ENCODE measurements at regions not wholly inside any gene's neighbourhood (a gene's known extent, or its start where the extent isn't known, plus 50 kb on each side); places are given as distances from the start of the nearest gene placed in this dataset.
"Not testable (repeated sequence)": the region's sequence is repeated elsewhere in the genome, so short reads cannot be mapped to it uniquely, and the experiment has no call there.

DNA sequence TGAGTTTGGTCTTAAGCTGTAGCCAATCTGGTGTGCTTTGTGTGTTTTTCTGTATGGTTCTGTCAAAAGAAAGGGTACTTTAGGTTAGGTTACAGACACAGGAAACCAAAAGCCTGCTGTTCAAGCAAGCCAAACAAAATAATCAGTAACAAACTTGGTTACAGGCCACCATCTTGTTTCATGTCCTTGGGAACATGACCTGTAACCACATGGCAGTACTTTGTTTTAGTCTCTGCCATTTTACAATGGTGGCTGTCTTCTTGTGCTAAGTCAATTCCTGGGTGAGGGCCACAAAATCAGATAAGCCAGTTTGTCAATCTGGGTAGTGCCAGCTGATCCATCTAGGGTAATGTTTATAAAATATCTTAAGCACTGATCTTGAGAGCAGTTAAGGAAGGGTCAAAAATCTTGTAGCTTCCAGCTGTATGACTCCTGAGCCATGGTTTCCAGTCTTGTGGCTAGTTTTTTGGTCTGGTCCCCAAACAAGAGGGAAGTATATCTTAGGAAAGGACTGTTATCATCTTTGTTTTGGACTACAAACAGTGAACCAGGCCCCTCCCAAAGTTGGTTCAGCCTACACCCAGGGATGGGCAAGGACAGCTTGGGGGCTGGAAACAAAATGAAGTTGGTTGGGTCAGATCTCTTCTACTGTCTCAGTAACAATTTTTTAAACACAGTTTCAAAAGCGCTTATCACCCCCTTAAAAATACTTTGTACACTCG lies 90.0 kb downstream of the IGLL5 start:
- DNase-seq (ENCODE audit: low read depth), result no peak

DNA sequence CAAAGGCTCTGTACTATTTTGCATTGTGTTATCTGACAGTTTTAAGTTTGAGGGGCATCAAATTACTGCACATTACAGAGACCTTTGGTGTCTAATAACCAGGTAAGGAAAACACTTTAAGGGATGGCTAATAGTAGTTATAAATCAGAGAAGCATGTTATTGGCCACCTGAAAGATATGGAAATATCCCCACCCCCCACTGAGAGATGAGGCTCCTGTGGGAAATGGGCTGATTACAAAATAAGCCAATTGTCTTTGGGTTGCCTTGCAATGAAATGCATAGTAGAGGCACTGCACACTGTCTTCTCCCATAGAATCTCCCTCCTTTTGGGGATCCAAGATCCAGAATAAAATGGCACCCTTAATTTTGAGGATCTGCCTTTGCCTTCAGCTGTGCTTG lies 91.0 kb downstream of the IGLL5 start:
- no peak for DNase-seq (ENCODE audit: low read depth)

DNA sequence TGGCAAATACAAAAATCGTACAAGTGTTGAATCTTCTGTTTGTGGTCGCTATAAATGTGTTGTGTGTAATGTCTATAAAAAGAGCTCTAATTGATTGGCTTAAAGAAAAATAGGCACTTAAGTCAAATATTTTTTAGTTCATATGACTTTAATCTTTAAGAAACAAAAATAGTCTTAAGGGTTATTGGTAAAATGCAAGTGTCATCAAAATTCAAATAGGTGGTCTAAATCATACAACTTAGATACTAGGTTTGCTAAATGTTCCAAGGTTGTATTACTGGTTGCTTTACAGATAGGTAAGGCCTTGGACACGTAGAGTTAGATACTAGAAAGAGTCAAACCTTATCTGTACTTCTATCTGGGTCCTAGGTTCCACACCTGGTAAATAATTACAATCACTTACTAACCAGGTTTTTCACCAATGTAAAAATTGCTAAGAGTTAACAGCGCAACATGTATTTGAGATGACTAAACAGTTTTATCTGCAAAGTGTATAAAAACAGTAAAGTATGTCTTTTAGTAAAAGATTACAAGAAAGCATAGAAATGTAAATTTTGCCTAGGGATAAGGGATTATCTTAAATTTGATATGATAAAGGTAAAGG lies 91.1 kb upstream of the GNAZ start:
- DNase-seq (ENCODE audit: low read depth), result no peak

DNA sequence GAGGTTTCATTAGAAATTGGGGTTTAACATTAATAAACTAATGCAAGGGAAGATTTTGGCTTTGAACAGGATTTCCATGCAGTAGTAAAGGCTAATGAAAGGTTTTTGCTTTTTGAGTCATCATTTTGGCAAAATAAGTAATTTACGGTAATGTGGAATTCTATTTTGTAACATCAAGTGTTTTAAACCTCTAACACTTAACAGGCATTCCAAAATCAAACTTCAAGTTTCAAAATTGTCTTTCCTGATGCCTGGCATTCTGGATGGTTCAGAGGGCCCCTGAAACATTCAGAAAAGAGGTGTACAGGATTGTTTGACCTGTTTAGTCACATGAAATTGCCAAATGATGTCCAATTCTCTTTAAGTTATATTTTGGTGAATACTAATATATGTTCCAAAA lies 90.4 kb upstream of the GNAZ start:
- DNase-seq (ENCODE audit: low read depth), result no peak

DNA sequence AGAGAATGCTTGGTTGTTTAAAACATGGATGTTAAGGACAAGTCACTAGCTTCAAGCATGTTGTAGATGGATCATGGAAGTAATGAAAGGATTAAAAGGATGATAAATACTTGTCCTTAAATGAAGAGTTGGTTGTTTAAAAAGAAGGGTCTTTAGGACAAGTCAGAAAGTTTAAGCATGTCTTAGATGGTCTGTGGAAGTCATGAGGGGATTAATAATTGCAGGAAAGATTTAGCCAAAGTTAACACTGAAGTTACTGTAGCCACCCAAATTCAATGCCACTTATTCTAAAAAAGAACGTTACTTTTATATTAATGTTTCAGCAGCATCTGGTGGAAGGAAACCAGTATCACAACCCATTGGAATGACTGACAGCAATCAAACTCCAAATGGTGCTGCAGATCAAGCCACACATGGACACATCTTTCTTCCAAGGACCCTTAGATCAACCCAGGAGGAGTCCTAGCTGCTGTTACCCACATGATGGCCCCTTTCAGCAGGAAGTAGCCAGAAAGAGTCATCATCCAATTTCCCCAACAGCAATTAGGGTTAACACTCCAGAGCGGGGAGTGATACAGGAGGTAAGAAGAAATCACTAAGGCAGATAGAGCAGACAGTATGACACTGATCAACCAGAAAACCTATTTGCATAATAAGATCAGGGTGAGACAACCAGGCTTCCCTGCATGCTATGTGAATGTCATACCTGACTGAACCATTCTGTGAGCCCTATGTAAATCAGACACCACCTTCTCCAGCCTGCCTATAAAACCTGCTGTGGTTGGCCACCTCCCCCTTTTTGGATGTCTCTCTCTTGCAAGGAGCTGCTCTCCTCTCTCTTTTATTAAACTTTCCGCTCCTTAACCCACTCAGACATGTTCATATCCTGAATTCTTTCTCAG lies 88.4 kb upstream of the GNAZ start:
- DNase-seq (ENCODE audit: low read depth), result no peak

DNA sequence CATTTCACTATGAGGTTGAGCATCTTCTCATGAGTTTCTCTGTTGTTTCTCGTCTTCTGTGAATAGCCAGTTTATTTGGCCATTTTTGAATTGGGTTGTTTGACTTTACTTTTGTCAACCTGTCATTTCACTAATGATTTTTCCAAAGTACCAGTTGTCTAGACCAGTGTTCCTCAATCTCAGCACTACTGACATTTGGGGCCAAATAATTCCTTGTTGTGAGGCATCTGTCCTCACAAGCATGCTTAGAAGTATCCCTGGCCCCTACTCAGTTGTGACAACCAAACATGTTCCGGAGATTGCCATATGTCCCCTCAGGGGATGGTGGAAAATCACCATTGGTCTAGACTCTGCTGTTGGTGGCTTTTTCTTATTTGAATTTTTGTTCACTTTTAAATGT lies 87.7 kb upstream of the GNAZ start:
- no peak for DNase-seq (ENCODE audit: low read depth)

DNA sequence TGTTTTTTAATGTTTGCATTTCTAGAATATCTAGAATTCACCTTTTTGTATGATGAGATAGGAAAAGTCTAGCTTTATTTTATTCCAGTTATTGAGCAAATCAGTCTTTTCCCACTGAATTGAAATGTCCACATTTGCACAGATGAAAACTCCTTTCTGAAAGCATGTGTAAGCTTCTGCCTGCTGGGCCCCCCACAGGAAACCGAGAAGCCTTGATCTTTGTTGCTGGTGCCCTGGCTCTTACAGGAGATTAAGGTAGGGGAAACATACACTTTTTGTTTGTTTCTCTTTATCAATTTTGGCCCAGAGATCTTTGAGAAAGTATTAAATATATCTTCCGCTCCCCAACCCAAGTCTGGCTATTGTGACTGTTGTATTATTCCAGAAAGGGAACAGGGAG lies 87.2 kb upstream of the GNAZ start:
- no peak for DNase-seq (ENCODE audit: low read depth)

DNA sequence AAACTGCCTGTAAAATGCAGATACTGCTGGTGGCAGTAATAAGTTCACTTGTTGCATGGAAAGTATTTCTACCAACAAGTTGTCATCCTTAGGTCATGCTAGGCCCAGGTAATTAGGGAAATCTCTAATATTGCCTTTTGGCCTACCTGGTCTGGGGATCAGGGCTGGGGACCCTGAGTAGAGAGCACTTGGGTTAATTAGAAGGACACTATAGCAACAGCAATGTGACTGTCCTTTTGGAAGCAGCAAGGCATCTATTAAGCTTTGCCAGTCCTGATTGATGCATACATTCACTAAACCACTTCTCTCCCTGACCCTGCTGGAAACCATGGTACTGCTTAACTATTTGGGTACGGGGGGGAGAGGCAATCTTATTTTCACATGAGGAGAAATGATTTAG lies 86.5 kb upstream of the GNAZ start:
- DNase-seq (ENCODE audit: low read depth), result no peak

DNA sequence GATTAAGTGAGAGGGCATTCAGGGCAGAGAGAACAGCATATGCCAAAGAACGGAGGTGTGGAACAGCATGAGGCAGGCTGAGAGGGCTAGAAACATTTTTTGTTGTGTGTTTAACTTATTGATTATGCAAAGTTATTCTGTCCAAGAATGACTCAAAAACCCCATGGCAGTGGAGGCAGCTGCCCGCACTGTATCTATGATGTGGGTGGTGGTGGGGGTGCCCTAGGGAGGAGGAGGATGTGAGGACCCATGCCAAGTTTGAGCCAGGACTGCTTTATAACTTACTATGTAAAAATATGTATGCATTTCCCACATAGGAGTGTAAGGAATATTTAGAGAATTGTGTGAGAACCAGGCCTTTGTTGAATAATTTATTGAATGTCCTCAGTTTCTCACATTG lies 85.4 kb upstream of the GNAZ start:
- DNase-seq (ENCODE audit: low read depth), result no peak

DNA sequence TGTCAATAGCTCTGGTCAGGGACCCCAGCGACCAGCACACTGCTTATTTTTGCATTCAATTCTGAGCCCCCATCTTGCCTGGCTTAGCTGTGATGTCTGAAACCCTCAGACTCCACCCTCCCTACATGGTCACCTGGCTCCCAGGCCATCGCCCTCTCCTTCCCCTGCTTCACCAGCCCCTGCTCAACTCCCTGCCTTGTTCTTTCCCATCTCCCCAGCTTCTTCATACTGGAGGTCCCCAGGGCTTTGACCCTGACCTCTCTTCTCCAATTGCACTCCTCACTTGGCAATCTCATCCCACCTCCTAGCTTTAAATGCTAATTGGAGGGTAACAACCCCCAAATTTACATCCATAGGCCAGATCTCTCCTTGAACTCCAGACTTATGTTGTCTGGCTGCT lies 84.3 kb upstream of the GNAZ start:
- no peak for DNase-seq (ENCODE audit: low read depth)

DNA sequence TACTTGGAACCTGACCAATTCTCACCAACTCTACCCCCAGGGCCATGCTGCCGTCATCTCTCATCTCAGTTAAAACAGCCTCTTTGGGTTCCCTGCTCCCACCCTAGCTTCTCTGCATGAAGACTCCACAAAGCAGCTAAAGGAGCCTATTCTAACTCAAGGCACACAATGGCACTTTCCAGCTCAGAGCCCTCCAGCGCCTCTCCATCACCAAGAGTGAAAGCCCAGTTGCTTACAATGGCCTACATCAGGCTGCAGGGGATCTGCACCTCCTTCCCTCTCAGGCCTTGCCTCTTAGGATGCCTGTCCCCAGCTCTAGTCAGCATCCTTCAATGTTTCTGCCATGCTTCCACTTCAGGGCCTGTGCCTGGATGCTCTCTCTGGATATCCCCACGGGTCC lies 83.7 kb upstream of the GNAZ start:
- no peak for DNase-seq (ENCODE audit: low read depth)

DNA sequence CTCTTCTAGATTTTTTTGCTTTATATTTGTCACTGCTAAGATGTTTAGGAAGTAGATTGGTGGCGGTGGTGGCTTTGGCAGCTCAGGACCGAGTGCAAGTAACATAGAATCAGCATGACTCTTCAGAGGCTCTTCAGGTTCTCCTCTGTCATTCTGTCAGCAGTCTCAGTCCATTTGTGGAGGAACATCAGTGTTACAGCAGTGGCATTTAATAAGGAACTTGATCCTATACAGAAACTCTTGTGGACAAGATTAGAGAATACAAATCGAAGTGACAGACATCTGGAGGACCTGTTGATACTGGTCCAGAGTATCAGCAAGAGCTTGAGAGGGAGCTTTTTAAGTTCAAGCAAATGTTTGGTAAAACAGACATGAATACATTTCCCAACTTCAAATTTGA lies 82.2 kb upstream of the GNAZ start:
- DNase-seq (ENCODE audit: low read depth), result no peak

DNA sequence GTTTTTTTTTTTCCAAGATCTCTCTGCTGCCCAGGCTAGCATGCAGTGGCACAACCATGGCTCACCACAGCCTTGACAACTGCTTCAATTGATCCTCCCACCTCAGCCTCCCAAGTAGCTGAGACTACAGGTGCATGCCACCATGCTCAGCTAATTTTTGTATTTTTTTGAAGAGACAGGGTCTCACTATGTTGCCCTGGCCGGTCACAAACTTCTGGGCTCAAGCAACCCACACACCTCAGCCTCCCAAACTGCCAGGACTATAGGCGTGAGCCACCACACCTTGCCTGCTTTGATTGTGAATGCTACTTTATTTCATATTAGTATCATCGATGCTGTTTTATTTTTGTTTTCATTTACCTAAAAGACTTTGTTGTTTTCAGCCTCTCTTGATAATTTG lies 81.5 kb upstream of the GNAZ start:
- no peak for DNase-seq (ENCODE audit: low read depth)

DNA sequence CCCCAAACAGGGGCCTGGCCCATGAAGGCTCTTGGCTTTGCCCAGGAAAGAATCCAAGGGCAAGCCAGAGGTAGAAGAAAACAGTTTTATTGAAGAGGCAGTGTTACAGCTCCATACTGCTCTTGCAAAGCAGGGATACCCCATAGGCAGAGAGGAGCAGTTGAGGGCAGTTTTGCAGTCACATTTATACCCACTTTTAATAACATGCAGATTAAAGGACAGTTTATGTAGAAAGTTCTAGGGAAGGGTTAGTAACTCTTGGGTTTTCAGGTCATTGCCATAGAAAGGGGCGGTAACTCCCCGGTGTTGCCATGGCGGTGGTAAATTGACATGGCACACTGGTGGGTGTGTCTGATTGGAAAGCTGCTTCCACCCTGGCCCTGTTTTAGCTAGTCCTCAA lies 80.5 kb upstream of the GNAZ start:
- no peak for DNase-seq (ENCODE audit: low read depth)

DNA sequence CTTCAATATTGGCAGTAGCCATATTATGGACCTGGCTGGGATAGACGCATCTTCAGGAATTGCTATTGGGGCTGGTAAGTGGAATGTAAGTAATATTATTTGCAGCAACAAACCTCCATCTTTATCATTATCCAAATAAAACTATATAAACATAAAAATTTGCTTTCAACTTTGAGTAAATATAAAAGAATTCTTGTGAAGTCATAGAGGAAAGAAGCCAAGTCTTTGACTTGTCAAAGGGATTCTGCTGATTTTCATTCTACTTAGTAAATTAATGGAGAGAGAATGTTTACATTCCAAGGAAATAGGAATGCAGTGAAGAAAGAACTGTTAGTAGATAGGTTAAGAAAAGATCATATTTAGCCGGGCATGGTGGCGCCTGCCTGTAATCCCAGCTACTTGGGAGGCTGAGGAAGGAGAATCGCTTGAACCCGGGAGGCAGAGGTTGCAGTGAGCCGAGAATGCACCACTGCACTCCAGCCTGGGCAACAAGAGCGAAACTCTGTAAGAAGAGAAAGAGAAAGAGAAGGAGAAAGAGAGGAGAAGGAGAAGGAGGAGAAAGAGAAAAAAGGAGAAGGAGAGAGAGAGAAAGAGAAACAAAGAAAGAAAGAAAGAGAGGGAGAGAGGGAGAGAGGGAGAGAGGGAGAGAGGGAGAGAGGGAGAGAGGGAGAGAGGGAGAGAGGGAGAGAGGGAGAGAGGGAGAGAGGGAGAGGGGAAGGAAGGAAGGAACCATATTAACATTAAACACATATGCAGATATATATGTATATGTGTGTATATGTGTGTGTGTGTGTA lies 79.4 kb upstream of the GNAZ start:
- DNase-seq (ENCODE audit: low read depth), result not testable (repeated sequence)

DNA sequence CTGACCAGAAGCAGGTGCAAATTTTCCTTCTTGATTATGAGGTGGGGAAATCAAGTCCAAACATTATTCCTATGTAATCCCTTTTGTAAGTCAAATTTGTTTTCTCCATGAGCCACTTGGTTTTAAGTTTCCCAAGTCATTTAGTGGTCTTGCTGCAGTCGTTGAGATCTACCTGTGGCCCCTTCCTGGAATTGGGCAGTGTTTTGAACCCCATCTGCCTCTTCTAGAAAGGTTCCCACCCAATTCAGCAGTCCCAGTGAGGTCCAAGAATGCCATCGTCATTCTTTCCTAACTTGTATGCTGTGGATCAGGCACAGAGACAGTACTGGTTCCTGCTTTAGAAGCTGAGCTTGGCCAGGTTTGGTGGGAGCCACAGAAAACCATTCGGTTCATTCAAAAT lies 77.8 kb upstream of the GNAZ start:
- DNase-seq (ENCODE audit: low read depth), result no peak

DNA sequence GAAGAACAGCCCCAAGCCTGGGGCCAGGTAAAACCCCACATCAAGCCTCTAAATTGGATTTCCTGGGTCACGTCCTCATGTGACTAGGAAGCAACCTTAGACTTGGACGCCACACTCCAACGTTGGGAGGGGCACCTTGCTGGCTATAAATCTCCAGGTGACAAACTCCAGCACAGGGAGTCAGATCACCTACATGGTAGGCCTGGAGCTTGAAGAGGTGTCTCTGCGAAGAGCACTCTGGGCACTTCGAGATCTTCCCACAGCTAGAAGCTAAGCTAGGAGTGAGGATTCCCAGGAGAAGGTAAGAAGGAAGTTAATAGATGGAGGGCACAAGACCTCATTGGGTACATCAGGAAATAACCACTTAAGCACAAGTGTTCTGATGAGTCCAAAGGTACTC lies 77.1 kb upstream of the GNAZ start:
- DNase-seq (ENCODE audit: low read depth), result no peak

DNA sequence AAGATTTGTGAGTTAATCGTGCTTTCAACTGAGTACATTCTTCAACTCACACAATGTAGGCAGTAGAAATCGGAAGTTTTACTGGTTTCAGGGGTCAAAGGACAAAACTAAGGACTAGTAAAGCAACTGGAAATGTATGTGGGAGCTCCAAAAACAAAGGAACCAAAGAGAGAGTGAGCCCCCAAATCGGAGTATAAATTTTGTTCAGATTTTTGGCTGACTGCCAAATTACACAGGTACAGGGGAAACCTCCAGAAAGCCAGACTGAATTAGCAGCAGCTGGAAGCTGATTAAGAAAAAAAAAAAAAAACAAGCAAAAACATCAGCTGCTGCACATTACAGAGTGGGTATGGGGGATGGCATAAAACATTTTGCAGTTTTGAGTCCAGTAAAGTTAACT lies 75.2 kb upstream of the GNAZ start:
- no peak for DNase-seq (ENCODE audit: low read depth)

DNA sequence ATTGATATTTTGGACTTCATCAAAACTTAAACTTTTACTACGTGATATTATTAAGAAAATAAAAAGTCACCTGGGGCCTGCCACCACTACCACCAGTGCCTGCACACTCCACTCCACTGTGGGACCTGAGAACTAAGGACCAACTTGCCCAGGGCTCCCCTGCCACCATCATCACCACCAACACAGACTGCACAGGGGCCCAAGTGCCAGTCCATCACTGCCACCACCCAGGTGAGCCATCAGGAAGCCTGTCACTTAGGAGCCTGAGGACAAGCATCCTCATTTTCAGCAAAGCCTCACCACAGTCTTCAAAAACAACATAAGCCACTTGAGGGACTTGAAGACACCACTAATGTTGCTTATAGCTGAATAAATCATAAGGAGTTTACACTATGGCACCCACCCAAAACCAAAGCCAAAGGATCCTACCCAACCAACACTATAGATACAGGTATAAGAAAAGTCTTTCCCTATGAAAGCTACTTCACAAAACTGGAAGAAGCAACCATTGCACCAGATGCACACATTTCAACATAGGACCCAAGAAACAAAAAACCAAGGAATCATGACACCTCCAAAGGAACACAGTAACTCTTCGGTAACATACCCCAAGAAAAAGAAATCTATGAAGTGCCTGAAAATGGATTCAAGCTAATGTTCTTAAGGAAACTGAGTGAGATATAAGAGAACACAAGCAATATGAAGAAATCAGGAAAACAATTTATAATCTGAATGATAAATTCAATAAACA lies 73.6 kb upstream of the GNAZ start:
- DNase-seq (ENCODE audit: low read depth), result no peak

DNA sequence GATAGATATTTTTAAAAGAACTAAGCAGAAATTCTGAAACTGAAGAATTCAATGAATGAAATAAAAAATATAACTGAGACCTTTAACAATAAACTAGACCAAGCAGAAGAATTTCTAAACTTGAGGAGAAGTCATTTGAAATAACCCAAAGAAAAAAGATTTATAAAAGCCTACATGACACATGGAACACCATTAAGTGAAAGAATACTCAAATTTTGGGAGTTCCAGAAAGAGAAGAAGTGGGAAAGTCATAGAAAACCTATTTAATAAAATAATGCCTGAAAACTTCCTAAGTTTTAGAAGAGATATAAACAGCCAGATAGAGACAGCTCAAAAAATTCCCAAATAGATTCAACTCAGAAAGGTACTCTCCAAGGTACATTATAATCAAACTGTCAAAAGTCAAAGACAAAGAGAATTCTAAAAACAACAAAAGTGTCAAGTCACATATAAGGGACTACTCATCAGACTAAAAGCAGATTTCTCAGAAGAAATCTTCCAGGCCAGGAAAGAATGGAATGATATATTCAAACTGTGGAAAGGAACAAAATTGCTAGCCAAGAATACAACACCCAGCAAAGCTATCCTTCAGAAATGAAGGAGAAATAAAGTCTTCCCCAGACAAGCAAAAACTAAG lies 72.9 kb upstream of the GNAZ start:
- no peak for DNase-seq (ENCODE audit: low read depth)

DNA sequence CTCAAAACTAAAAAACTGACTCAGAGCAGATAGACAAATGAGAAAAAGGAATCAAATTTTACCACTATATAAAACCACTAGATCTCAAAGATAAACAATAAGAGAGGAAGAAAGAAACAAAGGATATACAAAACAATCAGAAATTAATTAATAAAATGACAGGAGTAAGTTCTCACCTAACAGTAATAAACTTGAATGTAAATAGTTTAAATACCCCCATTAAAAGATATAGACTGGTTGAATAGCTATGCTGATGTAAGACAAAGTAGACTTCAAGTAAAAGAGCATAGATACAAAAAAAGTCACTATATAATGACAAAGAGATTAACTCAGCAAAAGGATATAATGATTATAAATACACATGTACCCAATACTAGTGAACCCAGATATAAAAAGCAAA lies 72.3 kb upstream of the GNAZ start:
- no peak for DNase-seq (ENCODE audit: low read depth)

Data from stimulated activated CD8-positive, alpha-beta memory T cell treated with anti-CD3 and anti-CD28 coated beads, Interleukin-7, amount 100 ng/mL, for 24 hours (primary cell).